Pulmonary artery endothelial cell (primary cell): ENCODE measurements at regions not wholly inside any gene's neighbourhood (a gene's known extent, or its start where the extent isn't known, plus 50 kb on each side); places are given as distances from the start of the nearest gene placed in this dataset.

Experiments used
- DNase-seq: peaks from one replicate; pipeline ENCODE4 v3.0.0-alpha.2; 2011; ENCODE audit warnings: low read depth, low spot score

DNA sequence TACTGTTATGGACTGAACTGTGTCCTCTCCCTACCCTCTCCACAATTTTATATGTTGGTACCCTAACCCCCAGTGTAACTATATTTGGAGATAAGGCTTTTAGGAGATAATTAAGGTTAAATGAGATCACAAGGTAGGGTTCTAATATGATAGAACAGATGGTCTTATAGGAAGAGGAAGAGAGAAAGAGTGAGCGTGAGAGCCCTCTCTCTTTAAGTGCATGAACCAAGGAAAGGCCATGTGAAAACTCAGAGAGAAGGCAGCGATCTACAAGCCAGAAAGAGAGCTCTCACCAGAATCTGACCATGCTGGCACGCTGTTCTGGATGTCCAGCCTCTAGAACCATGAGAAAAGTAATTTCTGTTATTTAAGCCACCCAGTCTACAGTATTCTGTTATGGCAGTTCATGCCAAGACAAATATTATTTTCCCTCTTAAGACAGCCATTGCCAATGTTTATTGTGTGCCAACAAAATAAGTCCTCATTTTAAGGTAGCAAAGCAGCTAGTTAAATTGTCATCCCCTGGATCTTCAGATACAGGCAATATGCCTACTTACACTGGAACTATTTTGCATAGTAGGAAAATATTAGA lies 336.2 kb downstream of the MID1IP1 start:
- no peak for DNase-seq

DNA sequence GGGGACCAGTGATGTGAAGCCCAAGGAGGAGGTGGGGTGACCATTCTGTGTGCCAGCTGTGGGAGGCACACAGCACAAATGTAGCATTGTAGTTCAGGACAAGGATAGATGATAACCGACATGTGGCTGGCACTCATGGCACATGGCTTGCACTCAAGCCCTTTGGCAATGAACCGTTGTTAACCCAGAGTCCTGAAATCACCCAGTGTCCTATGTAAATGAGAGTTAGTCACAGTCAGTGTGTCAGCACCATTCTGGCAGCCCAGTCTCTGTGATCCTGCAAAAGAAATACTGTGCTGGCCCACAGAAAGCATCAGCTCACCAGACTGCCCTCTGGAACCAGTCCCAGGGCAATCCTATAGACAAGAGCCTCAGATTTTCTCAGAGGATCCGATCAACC lies 339.3 kb downstream of the MID1IP1 start:
- no peak for DNase-seq

DNA sequence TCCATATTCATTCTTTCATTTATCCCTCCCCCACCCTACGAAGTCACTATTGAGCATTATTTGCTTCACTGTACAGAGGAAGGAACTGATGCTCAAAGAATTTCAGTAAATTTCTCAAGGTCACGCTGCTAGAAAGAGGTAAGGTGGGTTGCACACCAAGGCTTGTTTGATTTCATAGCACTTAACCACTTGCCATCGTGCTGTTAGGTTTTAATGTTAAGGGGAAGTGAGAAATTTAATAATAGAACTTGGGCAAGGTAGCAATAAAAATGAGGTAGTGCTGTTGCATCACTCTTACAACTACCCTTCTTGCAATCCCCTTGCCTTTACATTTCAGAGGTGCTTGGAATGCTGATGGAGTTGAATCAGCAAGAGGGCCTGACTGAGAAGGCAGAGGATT lies 343.1 kb downstream of the MID1IP1 start:
- no peak for DNase-seq

DNA sequence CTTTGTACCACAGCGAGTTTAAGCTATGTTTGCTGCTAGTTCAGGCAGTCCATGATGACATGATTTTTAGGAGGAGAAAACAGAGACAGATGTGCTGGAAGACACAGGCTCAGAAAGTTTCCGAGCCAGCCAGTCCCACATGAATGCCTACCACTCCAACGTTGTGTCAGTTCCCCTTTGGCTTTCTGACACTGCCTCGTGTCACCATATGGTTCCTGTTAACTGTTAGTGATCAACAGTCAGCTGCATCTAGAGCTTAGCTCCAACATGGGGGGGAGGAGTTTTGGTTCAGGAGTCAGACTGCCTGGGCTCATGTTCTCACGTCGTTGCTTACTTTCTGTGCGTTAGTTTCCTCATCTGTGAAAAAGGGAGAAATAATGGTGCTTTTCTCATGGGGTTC lies 343.7 kb downstream of the MID1IP1 start:
- DNase-seq = no peak

DNA sequence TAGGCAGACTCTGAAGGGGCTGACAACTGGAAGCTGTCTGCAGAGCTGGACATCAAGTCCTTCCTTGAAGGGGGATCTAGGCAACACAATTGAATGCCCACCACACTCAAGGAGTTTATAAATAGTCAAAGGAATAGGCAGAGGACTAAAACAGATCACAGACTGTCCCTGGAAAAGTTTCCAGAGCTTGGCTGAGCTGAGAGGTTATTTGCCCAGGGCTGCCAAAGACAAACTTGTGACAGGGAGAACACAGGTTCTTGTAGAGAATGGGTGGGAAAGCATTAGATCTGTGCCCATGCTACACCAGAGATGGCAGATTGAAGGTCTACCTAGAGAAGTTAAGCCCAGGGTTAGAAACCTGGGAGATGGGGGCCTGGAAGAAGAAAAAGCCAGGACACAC lies 344.6 kb downstream of the MID1IP1 start:
- no peak for DNase-seq

DNA sequence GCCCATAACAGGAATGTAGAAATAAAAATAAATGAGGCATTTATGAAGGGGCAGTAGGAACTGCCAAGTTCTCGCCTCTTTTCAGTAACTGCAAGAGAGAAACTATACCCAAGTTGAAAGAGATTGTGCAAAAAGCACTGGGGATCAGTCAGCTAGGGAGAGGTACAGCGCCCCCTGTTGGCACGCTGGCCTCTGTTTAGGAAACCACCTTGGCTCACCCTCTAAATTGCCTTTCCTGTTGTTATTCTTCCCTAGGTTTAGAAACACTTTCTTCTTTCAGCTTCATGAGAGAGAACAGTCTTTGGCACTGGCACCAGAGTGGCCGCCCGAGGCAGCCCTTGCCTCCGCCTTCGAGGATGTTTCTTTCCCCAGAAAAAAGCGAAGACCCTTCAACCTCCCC lies 348.5 kb downstream of the MID1IP1 start:
- DNase-seq = no peak

DNA sequence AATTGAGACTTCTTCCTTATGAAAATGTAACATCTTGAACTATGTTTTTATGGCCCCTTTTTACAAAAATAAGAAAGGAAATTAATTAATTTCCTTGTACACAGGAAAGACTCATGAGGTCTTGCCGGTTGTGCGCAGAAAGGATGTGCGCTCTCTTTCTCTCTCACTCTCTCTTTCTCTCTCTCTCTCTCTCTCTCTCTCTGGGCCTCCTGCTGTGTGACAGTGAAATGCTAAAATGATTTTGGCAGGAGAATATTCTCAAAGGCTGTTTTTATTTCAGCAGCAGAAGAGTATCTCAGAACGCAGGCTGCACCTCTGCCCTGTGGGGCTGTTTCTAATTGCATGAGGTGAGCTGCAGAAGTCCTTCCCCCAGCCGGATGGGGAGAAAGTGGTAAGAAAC lies 349.0 kb downstream of the MID1IP1 start:
- no peak for DNase-seq

DNA sequence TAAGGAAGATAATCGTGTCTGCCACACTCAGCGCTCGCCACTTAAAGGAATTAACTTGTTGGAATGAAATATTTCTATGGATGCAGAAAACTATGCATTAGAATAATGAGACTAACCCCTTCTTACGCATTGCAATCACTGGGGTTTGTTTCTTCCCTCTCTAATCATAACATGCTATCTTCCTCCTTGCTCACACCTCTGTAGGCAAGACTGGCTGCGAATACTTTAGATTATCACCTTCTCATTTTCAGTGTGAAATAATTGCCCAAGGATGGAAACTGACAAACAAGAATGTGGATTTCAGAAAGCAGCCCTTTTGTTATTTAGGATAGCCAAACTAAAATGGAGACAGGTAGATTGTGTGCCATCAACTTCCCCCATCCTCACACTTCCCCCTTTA lies 349.4 kb downstream of the MID1IP1 start:
- no peak for DNase-seq

DNA sequence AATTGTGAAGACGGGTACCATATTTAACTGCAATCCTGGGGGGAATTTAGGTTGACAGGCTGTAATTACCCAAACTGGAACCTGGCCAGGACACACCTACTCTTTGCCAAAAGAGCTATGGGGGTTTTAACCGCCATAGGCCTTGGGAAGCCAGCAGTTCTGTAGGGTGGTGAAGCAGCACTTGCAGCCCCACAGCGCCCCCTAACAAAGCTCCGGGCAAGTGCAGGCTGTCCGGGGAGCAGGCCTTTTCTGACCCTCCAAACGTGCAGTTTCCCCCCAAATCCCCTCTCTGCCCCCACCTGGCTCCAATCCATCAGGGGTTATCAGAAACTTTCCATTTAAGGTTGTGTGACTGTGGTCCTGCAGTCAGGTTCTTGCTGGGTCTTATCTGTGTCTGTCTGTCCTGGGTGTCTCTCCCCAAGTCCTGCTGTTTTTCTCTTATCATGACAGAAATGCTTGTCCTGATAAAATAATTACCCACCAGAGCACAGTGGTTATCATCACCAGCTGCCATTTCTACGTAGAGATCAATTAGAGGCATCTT lies 350.9 kb downstream of the MID1IP1 start:
- no peak for DNase-seq

DNA sequence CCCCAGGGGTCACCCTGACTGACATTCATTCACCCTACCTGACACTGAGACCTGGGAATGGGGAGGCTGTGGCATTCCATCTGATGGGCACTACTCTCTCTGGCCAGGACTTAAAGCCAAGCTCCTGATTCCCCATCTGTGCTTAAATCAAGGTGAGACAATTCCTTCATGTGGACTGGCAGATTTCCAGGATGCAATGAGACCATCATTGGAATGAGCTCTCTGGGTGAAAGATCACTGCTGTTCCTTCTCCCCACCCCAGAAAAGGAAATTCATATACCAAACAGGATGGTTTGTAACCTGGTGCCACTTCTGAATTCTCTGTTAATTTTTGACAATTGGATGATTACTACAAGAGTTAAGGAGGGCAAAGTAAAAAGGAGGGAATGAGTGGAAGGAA lies 354.8 kb downstream of the MID1IP1 start:
- DNase-seq = no peak

DNA sequence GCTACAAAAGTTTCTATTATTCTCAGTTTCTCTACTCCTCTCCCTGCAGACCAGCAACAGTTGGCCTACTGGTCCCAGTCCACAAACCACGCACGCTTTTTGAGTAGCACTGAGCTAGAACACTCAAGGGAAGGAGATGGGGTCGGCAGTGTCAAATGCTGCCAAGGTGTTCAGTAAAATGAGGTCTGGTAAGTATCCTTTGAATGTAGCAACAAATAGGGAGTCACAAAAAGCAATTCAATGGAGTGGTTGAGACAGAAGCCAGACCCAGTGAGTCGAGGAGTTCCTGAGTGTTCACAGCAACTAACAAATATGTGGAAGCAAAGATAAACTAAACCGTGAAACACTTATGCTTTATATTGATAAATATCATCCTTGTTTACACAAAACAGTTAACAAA lies 355.7 kb downstream of the MID1IP1 start:
- no peak for DNase-seq

DNA sequence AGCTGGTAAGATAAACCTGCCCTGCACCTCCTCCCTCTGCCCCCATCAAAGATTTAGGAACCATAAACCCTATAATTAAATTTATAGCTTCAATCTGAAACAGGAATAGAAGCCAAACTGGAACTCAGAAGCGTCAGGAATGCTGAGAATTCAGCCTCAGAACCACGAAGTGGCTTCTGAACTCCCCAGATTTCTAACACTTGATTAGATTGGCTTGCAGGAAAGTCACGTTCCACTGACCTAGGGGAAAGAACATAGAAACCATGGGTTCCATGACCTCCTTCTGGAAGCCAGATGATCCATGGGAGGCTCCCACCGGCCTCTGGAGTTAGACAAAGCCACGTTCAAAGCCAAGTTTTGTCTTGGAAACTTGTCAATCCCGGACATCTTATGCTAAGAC lies 356.5 kb downstream of the MID1IP1 start:
- no peak for DNase-seq

DNA sequence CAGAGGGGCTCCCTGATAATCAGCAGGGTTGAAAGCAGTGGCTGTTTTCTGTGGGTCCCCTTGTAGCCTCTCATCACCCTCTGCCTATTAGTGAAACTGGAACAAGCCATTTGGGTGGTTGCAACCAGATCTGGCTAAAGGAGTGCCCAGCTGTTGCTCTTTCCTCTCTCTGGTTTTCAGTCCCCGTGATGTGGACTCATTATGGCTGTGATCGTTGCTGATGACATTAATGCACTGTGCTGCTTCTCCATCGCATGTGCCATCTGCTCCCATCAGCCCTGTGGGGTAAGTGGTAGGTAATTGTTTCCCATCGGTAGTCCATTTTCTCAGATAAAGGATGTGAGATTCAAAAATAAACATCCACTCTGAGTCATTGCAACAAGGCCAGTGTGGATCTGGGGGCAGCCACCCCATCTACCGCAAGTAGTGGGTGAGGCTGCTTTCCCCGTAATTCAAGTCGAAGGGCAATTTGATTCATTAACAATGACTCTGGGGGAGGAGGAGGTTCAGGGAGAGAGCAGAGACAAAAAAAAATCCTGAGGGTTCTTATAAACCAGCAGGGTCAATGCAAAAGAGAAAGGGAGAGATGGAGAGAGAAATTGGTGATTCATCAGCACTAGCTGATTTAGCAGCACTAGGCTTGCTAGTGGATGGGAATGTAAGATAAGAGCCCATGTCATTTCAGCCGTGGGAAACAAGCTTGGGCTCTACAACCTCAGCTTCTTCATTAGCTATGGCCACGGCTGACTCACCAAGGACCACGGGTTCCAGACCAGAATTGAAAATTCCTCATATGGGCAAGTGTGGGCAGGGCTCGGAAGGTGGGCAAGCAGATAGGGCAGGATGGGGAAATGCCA lies 357.8 kb downstream of the MID1IP1 start:
- DNase-seq = no peak

DNA sequence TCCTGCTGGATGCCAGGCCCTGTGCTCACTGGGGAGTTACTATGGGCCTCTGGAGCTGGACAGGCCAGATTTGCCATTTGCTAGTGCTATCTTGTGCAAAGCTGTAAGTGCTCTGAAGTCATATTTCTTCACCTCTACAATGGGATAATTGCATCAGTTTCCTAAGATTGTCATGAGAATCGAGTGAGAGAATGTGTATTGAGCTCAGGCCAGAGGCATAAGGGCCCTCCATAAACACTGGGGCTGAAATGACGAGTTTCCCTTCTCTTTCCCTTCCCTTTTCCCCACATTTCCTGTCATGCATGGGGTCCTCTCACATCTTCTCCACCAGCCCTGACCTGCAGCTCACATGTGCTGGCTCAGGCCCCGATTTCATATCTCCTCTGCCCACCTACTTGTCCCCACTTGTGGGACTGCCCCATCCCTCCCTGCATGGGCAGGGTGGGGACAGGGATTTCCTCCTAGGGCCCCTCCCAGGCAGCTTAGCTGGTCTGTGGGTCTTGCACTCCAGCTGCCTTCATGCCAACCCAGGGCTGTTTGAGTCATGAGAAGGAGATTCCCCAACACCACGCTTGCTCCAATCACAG lies 358.8 kb downstream of the MID1IP1 start:
- DNase-seq = no peak

DNA sequence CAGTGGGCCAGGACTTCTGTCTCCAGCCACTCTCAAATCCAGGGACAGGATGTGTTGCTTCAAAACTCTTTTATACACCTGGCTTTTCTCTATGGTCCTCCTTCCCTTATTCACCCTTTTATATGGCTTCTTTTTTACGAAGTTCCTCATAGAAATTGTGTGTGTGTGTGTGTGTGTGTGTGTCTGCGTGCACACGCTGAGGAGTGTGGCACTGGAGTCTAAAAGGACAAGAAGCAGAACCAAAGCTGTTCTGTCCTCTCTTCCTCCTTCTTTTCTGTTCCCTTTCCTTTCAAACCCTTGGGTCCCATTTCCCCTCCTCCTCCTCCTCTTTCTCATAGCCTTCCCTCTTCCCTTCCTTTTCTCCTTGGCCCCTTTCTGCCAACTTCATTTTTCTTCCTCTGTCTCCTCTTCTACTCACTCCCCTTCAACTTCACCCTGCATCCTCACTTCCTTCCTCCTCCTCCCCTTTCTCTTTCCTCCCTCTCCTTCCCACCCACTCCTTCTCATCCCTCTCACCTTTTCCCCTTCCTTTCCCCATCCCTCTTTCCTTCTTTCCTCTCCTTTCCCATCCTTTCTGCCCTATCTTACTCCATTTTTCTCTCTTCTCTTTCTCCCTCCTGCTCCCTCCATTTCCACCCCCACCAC lies 360.5 kb downstream of the MID1IP1 start:
- DNase-seq = no peak

DNA sequence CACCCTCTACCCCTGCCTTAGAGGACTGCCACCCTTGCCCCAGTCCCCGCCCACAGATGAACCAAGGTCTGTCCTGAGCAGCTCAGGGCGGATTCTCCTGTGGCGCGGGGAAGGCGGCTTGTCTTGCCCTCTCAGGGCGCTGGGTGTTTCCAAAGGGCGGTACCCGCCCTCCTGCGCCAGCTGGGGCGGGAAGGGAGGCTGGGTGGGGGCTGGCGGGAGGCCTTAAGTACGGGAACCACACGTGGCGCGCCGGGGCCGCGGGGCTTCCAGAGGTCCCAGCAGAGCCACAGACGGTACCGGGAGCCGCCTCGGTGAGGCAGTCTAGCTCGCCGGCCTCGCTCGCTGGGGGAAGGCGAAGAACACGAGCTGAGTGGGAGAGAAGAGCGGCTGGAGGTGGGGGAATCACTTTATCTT lies 361.1 kb downstream of the MID1IP1 start:
- no peak for DNase-seq

DNA sequence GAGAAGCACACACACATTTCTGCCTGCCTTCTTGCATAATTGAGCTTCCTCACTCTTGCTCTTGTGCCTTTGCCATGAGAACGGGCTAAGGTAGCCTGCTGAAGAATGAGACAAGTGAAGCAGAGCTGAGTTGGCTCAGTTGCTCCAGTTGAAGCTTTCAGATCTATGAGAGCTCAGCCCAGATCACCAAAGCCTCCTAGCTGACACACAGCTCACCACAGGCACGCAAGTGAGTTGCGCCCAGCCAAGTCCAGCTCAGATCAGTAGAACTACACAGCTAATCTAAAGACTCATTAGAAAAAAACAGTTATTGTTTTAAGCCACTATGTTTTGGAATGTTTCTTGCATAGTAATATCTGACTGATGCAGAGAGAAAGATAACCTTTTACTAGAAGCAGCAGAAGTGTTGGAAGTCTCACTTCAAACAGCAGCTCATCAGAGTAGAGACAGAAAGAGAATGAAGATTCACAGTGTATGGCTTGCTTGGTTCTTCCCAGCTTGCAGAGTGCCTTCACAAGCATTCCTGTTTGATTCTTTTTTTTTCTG lies 362.4 kb downstream of the MID1IP1 start:
- DNase-seq = no peak

DNA sequence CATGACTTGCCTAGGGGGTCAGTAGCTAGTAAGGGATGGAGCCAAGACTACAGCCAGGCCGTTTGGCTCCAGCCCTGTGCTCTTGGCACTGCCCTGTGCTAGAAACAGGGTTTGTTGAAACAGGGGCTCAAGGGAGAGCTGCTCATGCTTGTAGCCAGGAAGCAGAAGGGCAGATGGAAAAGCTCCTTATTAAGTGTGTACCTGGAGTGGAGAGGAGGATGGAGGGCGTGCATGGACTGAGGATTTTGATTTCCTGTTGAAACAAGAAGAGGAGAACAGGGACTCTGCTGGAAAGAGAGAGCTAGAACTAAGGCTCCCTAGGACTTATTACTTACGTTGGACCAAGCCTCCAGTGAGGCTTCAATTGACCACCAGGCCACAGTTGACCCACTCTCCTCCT lies 363.0 kb downstream of the MID1IP1 start:
- no peak for DNase-seq

DNA sequence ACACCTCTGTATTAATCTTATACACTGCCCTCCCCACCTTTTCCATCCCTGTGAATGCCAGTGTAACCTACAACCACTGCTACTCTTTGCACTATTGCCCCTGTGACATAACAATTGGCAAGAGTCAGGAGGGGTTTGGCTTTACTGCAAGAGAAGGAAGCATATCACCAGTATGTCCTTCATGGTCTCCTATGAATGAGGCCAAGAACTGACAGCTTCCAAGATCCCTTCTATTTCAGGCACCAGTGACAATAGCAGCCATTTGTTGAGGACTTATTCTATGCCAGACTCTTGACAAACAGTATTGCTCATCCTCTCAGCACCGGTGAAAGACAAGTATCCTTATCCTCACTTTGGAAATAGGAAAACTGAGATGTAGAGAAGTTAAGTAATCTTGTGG lies 363.9 kb downstream of the MID1IP1 start:
- DNase-seq = no peak

DNA sequence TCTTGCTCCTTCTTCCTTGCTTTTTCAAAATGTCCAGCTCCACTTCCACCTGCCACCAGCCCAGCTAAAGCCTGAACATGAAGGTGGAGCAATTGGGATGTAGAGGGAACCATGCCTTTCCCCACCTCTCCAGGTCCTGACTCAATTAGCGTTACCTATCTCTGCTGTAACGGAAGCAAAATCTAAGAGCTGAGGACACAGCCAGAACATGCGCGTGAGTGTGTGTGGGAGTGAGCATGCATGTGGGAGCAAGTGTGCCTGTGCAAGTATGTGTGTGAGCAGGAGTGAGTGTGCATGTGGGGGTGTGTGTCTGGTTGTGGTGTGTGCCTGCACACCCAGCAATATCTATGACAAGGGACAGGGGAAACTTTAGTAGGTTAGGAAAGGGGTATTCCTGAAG lies 364.5 kb downstream of the MID1IP1 start:
- no peak for DNase-seq

DNA sequence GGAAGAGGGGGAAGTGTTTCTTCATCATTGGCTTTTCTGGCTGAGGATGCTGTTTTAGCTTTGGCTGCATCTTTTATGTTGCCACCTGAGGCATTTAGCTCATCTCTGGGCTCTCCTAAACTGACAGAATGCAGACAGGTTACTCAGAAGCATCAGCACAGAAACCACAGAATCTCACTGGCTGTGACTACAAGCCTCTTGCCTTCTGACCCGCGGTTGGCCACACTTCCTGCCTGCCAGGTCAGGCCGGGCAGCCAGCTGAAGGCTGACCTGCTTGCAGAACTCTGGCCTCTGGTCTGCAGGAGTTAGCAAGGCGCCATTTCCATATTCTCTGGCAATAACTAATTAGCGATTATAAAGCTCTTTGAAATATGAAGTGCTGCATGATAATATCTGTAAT lies 366.5 kb downstream of the MID1IP1 start:
- DNase-seq = no peak

DNA sequence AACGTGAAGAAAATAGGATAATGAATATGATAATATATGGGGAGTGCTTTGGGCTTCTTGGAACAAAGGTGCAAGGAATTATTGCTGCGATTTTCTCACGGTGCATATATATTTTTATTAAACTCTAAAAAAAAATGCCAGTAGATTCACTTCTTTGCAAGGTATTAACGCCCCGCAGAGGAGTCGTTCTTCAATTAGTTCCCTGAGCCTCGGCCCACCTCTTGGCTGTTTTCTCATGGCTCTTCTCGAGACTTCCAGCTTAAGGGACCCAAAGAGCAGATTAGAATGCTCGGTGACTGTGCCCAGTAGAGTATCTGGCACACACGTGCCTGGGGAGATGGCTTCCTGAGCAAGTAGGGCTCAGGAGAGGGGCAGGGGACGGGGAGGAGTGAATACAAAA lies 367.4 kb downstream of the MID1IP1 start:
- DNase-seq = no peak
